SK-N-SH (cell line): ENCODE measurements at regions not wholly inside any gene's neighbourhood (a gene's known extent, or its start where the extent isn't known, plus 50 kb on each side); places are given as distances from the start of the nearest gene placed in this dataset.
A peak's percentile ranks its signal among the peaks of the same experiment; 100 is the strongest.
"Not testable (repeated sequence)": the region's sequence is repeated elsewhere in the genome, so short reads cannot be mapped to it uniquely, and the experiment has no call there.

Source experiments
- CTCF ChIA-PET: fragments of 300-600, 350-600 bp; formaldehyde crosslinking; extraction: SDS; loops from one replicate; lab custom pipeline; 2021; lab: Yijun Ruan, JAX
- POLR2A ChIA-PET: fragments of 350-600 bp; sonication (Branson Sonifier 250); formaldehyde crosslinking; extraction: SDS; loops from one replicate; lab custom pipeline; 2020; ENCODE audit warnings: antibody characterized with exemption, inconsistent platforms; lab: Yijun Ruan, JAX
- DNase-seq: peaks from one replicate; pipeline ENCODE4 v3.0.0; 2012
- H2AFZ ChIP-seq: fragments of 200-600 bp; sonication (generic); 2 replicates; pipeline ENCODE4 v1.8.1; 2016; ENCODE audit warnings: antibody characterized with exemption, mild to moderate bottlenecking, low read depth
- H3F3A ChIP-seq: fragments of 200-600 bp; sonication (generic); replicated peaks from 2 replicates; pipeline ENCODE3; 2016; ENCODE audit warnings: antibody characterized with exemption, mild to moderate bottlenecking; ENCODE audit not compliant: insufficient read depth
- H3K27ac ChIP-seq, 2 experiments: fragments of 200-500 bp in 1 of 2; fragments of 200-600 bp in 1 of 2; sonication (Bioruptor generic) in 1 of 2; sonication (generic), shearing (Covaris generic) in 1 of 2; 2 replicates each; pipeline versions ENCODE4 v1.5.1 to v1.6.1; 2014 to 2016; ENCODE audit warnings: low read depth in 2 of 2, inconsistent platforms in 1 of 2, low read length in 1 of 2, mild to moderate bottlenecking in 1 of 2, mixed read lengths in 1 of 2
- H3K27me3 ChIP-seq: fragments of 200-600 bp; sonication (generic), shearing (Covaris generic); 2 replicates; pipeline ENCODE4 v1.6.1; 2016; ENCODE audit warnings: mixed run types; ENCODE audit not compliant: insufficient read depth
- H3K36me3 ChIP-seq, 2 experiments: fragments of 200-500 bp in 1 of 2; fragments of 200-600 bp in 1 of 2; sonication (Bioruptor generic) in 1 of 2; sonication (generic) in 1 of 2; replicated peaks in 1 of 2; 2 replicates each; pipeline versions ENCODE3 to v1.5.1; 2014 to 2016; ENCODE audit warnings: low read length in 1 of 2, mild to moderate bottlenecking in 1 of 2; ENCODE audit not compliant: insufficient read depth in 2 of 2, control insufficient read depth in 1 of 2
- H3K4me1 ChIP-seq, 2 experiments: fragments of 200-500 bp in 1 of 2; fragments of 200-600 bp in 1 of 2; sonication (Bioruptor generic) in 1 of 2; sonication (generic), shearing (Covaris generic) in 1 of 2; 2 replicates each; pipeline versions ENCODE4 v1.5.1 to v1.6.1; 2014 to 2016; ENCODE audit warnings: low read depth in 1 of 2, low read length in 1 of 2, mixed run types in 1 of 2; ENCODE audit not compliant: insufficient read depth in 2 of 2, control insufficient read depth in 1 of 2
- H3K4me2 ChIP-seq: fragments of 200-600 bp; sonication (generic), shearing (Covaris generic); 2 replicates; pipeline ENCODE4 v1.6.1; 2017; ENCODE audit warnings: mixed run types
- H3K4me3 ChIP-seq, 2 experiments: fragments of 200-500 bp in 1 of 2; fragments of 200-600 bp in 1 of 2; sonication (Bioruptor generic) in 1 of 2; sonication (generic), shearing (Covaris generic) in 1 of 2; 2 replicates each; pipeline versions ENCODE4 v1.5.1 to v1.8.1; 2014 to 2016; ENCODE audit warnings: low read depth in 2 of 2, inconsistent platforms in 1 of 2, low read length in 1 of 2, mild to moderate bottlenecking in 1 of 2, mixed read lengths in 1 of 2, moderate library complexity in 1 of 2
- H3K79me2 ChIP-seq: fragments of 200-600 bp; sonication (generic); 2 replicates; pipeline ENCODE4 v1.8.1; 2017; ENCODE audit warnings: mild to moderate bottlenecking; ENCODE audit not compliant: insufficient read depth
- H3K9ac ChIP-seq: fragments of 200-600 bp; sonication (generic); 2 replicates; pipeline ENCODE4 v1.6.1; 2017; ENCODE audit warnings: mixed run types
- H3K9me2 ChIP-seq: fragments of 200-600 bp; sonication (generic); 2 replicates; pipeline ENCODE4 v1.6.1; 2017; ENCODE audit warnings: mixed run types
- H3K9me3 ChIP-seq: fragments of 200-600 bp; sonication (generic); 2 replicates; pipeline ENCODE4 v1.6.1; 2017; ENCODE audit warnings: mixed run types, mild to moderate bottlenecking, moderate library complexity
- H4K20me1 ChIP-seq: fragments of 200-600 bp; sonication (generic); 2 replicates; pipeline ENCODE4 v1.6.1; 2017; ENCODE audit warnings: mild to moderate bottlenecking, mixed run types; ENCODE audit not compliant: insufficient read depth
- ELF1 ChIP-seq: IDR thresholded peaks from 2 replicates; pipeline ENCODE4 v1.4.0; 2012
- EZH2phosphoT487 ChIP-seq: fragments of 200-600 bp; sonication (generic); IDR thresholded peaks from 2 replicates; pipeline ENCODE4 v1.6.1; 2017; ENCODE audit warnings: low read depth, mixed run types, mild to moderate bottlenecking, antibody characterized with exemption, moderate library complexity, borderline replicate concordance
- FOSL2 ChIP-seq: IDR thresholded peaks from 2 replicates; pipeline ENCODE4 v1.4.0; 2012; ENCODE audit warnings: low read depth, mild to moderate bottlenecking, moderate library complexity, borderline replicate concordance
- FOXJ3 ChIP-seq: sonication (generic); formaldehyde crosslinking; IDR thresholded peaks from 2 replicates; pipeline ENCODE4 v1.5.1; 2020; ENCODE audit warnings: mild to moderate bottlenecking, missing genetic modification reagents
- GABPA ChIP-seq: IDR thresholded peaks from 2 replicates; pipeline ENCODE4 v1.4.0; 2012; ENCODE audit warnings: low read depth, mild to moderate bottlenecking
- GATA2 ChIP-seq: sonication (generic); formaldehyde crosslinking; IDR thresholded peaks from 2 replicates; pipeline ENCODE4 v1.5.0; 2020; ENCODE audit warnings: mild to moderate bottlenecking, missing genetic modification reagents
- JUND ChIP-seq: IDR thresholded peaks from 2 replicates; pipeline ENCODE4 v1.4.0; 2012
- POLR2AphosphoS5 ChIP-seq: IDR thresholded peaks from 2 replicates; pipeline ENCODE4 v1.6.1; 2012; ENCODE audit warnings: low read depth, low read length
- RFX5 ChIP-seq: IDR thresholded peaks from 2 replicates; pipeline ENCODE4 v1.6.1; 2012; ENCODE audit warnings: mild to moderate bottlenecking, improper control_type of control experiment, low read length
- RXRA ChIP-seq: IDR thresholded peaks from 2 replicates; pipeline ENCODE4 v1.4.0; 2012; ENCODE audit warnings: low read depth, mild to moderate bottlenecking, borderline replicate concordance
- SMC3 ChIP-seq: IDR thresholded peaks from 2 replicates; pipeline ENCODE4 v1.6.1; 2012; ENCODE audit warnings: low read depth, low read length, improper control_type of control experiment
- TEAD4 ChIP-seq: IDR thresholded peaks from 2 replicates; pipeline ENCODE4 v1.4.0; 2012; ENCODE audit warnings: mild to moderate bottlenecking, borderline replicate concordance; ENCODE audit not compliant: insufficient read depth
- WGBS: methylation state at CpG from one replicate; pipeline ENCODE4 v1.1.6; 2017; ENCODE audit warnings: low lambda C conversion rate; 5-methylcytosine and 5-hydroxymethylcytosine counted together
- TF ChIP-seq, protein P1 (sequence below): IDR thresholded peaks from 2 replicates; pipeline ENCODE4; 2012
- TF ChIP-seq, protein P2 (sequence below): IDR thresholded peaks from 2 replicates; pipeline ENCODE4 v1.4.0; 2012; ENCODE audit warnings: low read depth, borderline replicate concordance
- TF ChIP-seq, protein P3 (sequence below): fragments of 200-600 bp; sonication (generic); IDR thresholded peaks from 2 replicates; pipeline ENCODE4 v1.6.1; 2017; ENCODE audit warnings: antibody characterized with exemption, mild to moderate bottlenecking, moderate library complexity
- TF ChIP-seq, protein P4 (sequence below): fragments of 150-350 bp; IDR thresholded peaks from 2 replicates; pipeline ENCODE4 v1.6.1; 2017; ENCODE audit warnings: antibody characterized with exemption, low read length, low read depth, borderline replicate concordance
- TF ChIP-seq, protein P5 (sequence below): fragments of 150-350 bp; IDR thresholded peaks from 2 replicates; pipeline ENCODE4 v1.6.1; 2016; ENCODE audit warnings: mild to moderate bottlenecking, low read depth, low read length
- TF ChIP-seq, protein P6 (sequence below): IDR thresholded peaks from 2 replicates; pipeline ENCODE4 v1.4.0; 2012; ENCODE audit warnings: low read depth

DNA sequence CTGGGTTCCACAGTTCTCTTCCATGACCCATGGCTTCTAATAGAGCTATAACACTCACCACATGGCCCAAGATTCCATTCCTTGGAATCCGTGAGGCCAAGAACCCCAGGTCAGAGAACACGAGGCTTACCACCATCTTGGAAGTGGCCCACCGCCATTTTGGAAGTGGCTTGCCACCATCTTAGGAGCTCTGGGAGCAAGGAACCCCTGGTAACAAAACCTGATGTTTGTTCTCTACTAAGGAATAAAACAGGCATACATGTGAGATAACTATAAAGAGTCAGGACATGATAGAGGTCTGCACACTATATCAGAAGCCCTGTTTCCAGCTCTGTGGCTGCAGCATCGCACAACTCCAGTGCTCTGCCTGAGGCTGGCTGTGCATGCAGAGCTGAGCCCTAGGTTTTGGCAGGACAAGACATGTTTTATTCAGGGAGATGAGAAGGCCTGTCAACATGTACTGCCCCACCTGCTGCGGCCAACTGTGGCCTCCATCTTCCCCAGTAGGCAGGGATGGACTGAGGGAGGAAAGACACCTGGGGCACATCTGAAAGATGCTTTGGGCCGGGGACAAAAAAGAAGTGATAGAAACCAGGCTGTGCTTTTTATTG, 344.9 kb downstream of the DAD1 start:
- no peak overlapping the region for H3K27ac ChIP-seq
- H3K9ac ChIP-seq = no peak overlapping the region
- no peaks in the 10 kb centered on the region for H3K36me3 ChIP-seq
- H3K4me3 ChIP-seq = no peak overlapping the region
- H3K27me3 ChIP-seq = peaks cover 10% of the 10 kb centered on the region; the same call in 1 of the 2 replicates
- no peaks in the 10 kb centered on the region for H3K9me2 ChIP-seq
- no peak for DNase-seq
- H3K4me1 ChIP-seq = no peaks in the 10 kb centered on the region
- no peaks in the 10 kb centered on the region for H3K79me2 ChIP-seq
- H3K9me3 ChIP-seq = no peaks in the 10 kb centered on the region
- H4K20me1 ChIP-seq = no peaks in the 10 kb centered on the region
- no peak for TF ChIP-seq SMC3
- TF ChIP-seq JUND = no peak
- no peak for TF ChIP-seq RXRA
- TF ChIP-seq, protein P1, sequence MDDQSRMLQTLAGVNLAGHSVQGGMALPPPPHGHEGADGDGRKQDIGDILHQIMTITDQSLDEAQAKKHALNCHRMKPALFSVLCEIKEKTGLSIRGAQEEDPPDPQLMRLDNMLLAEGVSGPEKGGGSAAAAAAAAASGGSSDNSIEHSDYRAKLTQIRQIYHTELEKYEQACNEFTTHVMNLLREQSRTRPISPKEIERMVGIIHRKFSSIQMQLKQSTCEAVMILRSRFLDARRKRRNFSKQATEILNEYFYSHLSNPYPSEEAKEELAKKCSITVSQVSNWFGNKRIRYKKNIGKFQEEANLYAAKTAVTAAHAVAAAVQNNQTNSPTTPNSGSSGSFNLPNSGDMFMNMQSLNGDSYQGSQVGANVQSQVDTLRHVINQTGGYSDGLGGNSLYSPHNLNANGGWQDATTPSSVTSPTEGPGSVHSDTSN = no peak
- TF ChIP-seq, protein P2, sequence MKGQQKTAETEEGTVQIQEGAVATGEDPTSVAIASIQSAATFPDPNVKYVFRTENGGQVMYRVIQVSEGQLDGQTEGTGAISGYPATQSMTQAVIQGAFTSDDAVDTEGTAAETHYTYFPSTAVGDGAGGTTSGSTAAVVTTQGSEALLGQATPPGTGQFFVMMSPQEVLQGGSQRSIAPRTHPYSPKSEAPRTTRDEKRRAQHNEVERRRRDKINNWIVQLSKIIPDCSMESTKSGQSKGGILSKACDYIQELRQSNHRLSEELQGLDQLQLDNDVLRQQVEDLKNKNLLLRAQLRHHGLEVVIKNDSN = no peak
- no peak for TF ChIP-seq TEAD4
- TF ChIP-seq, protein P3, sequence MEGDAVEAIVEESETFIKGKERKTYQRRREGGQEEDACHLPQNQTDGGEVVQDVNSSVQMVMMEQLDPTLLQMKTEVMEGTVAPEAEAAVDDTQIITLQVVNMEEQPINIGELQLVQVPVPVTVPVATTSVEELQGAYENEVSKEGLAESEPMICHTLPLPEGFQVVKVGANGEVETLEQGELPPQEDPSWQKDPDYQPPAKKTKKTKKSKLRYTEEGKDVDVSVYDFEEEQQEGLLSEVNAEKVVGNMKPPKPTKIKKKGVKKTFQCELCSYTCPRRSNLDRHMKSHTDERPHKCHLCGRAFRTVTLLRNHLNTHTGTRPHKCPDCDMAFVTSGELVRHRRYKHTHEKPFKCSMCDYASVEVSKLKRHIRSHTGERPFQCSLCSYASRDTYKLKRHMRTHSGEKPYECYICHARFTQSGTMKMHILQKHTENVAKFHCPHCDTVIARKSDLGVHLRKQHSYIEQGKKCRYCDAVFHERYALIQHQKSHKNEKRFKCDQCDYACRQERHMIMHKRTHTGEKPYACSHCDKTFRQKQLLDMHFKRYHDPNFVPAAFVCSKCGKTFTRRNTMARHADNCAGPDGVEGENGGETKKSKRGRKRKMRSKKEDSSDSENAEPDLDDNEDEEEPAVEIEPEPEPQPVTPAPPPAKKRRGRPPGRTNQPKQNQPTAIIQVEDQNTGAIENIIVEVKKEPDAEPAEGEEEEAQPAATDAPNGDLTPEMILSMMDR = no peak
- TF ChIP-seq GABPA = no peak
- TF ChIP-seq GATA2 (CRISPR knock-in tag) = no peak
- TF ChIP-seq EZH2phosphoT487 = no peak
- no peak for TF ChIP-seq FOSL2
- TF ChIP-seq, protein P4, sequence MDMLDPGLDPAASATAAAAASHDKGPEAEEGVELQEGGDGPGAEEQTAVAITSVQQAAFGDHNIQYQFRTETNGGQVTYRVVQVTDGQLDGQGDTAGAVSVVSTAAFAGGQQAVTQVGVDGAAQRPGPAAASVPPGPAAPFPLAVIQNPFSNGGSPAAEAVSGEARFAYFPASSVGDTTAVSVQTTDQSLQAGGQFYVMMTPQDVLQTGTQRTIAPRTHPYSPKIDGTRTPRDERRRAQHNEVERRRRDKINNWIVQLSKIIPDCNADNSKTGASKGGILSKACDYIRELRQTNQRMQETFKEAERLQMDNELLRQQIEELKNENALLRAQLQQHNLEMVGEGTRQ = no peak
- no peak for TF ChIP-seq POLR2AphosphoS5
- no peak for TF ChIP-seq FOXJ3 (CRISPR knock-in tag)
- no peak for TF ChIP-seq ELF1
- TF ChIP-seq, protein P5, sequence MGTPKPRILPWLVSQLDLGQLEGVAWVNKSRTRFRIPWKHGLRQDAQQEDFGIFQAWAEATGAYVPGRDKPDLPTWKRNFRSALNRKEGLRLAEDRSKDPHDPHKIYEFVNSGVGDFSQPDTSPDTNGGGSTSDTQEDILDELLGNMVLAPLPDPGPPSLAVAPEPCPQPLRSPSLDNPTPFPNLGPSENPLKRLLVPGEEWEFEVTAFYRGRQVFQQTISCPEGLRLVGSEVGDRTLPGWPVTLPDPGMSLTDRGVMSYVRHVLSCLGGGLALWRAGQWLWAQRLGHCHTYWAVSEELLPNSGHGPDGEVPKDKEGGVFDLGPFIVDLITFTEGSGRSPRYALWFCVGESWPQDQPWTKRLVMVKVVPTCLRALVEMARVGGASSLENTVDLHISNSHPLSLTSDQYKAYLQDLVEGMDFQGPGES = no peak
- TF ChIP-seq, protein P6, sequence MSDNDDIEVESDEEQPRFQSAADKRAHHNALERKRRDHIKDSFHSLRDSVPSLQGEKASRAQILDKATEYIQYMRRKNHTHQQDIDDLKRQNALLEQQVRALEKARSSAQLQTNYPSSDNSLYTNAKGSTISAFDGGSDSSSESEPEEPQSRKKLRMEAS = no peak
- no peak for TF ChIP-seq RFX5
- ChIA-PET POLR2A (no interaction called here), CTCF (no interaction called here)
- H3F3A ChIP-seq = no peaks in the 10 kb centered on the region
- peak overlapping the region; percentile 35; the same call in 1 of the 2 replicates for H2AFZ ChIP-seq
- H3K4me2 ChIP-seq = no peak overlapping the region
- 8% methylated on average over 6 of the region's 6 CpGs for WGBS

DNA sequence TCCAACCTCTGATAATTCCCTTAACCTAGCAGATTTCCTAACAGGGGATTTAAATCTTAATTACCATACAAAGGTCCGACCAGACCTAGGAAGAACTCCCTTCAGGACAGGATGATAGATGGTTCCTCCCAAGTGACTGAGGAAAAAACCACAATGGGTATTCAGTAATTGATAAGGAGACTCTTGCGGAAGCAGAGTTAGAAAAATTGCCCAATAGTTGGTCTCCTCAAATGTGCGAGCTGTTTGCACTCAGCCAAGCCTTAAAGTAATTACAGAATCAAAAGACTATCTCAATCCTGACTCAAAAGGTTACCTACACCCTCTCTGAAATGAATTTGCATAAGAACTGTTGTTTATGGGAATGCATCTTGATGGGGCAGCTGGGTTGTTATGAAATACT, 350.7 kb downstream of the DAD1 start:
- H3K27ac ChIP-seq, H4K20me1 ChIP-seq, H2AFZ ChIP-seq, H3K9ac ChIP-seq, H3K4me1 ChIP-seq, H3K4me2 ChIP-seq, DNase-seq, H3K9me3 ChIP-seq, POLR2A ChIA-PET, H3K79me2 ChIP-seq, H3F3A ChIP-seq, H3K4me3 ChIP-seq, CTCF ChIA-PET, H3K9me2 ChIP-seq, H3K27me3 ChIP-seq, H3K36me3 ChIP-seq: not testable (repeated sequence)
- WGBS = 8% methylated on average over 3 of the region's 3 CpGs
